B cell (primary cell): ENCODE measurements at regions not wholly inside any gene's neighbourhood (a gene's known extent, or its start where the extent isn't known, plus 50 kb on each side); places are given as distances from the start of the nearest gene placed in this dataset.

Experiments used
- ATAC-seq: fragments of 200-7000 bp; cut with Tn5 transposase; one replicate; pipeline ENCODE4 v1.10.0; 2021; ENCODE audit warnings: low read depth, mild to moderate bottlenecking, moderate number of reproducible peaks, moderate library complexity
- CTCF ChIA-PET: fragments of 350-600 bp; sonication (Branson Sonifier 250); formaldehyde crosslinking; loops from one replicate; lab custom pipeline; 2021; ENCODE audit warnings: antibody characterized with exemption, inconsistent platforms; lab: Charles Lee
- POLR2A ChIA-PET: fragments of 350-600 bp; sonication (Branson Sonifier 250); formaldehyde crosslinking; loops from one replicate; lab custom pipeline; 2021; ENCODE audit warnings: antibody characterized with exemption; lab: Charles Lee
- DNase-seq: peaks from one replicate; pipeline ENCODE4 v3.0.0; 2013
- H2AFZ ChIP-seq: 2 replicates; pipeline ENCODE4 v1.6.1; 2012; ENCODE audit warnings: mild to moderate bottlenecking, low read depth, low read length; ENCODE audit not compliant: insufficient read depth, poor library complexity, severe bottlenecking
- H3K27ac ChIP-seq, 2 donors: 1 replicate in 1 of 2; 2 replicates in 1 of 2; pipeline ENCODE4 v1.5.1; 2012 to 2013; ENCODE audit warnings: low read length in 2 of 2, mild to moderate bottlenecking in 2 of 2, moderate library complexity in 1 of 2
- H3K27me3 ChIP-seq, 4 experiments: fragments of 200-600 bp in 1 of 4; sonication (generic) in 1 of 4; replicated peaks in 1 of 4; 1 replicate in 2 of 4; 2 replicates in 2 of 4; pipeline versions ENCODE4 v1.6.1 to v1.7.0; 2013 to 2016; ENCODE audit warnings: low read length in 3 of 4, mild to moderate bottlenecking in 2 of 4, mixed read lengths in 1 of 4, moderate library complexity in 1 of 4; ENCODE audit not compliant: insufficient read depth in 4 of 4, control insufficient read depth in 3 of 4; ENCODE audit errors: control extremely low read depth in 1 of 4
- H3K36me3 ChIP-seq, 2 experiments: replicated peaks in 1 of 2; 1 replicate in 1 of 2; 2 replicates in 1 of 2; pipeline versions ENCODE4 v1.6.1 to v1.7.1; 2013; ENCODE audit warnings: low read length in 1 of 2; ENCODE audit not compliant: insufficient read depth in 2 of 2, control insufficient read depth in 1 of 2; ENCODE audit errors: control extremely low read depth in 1 of 2, extremely low read depth in 1 of 2
- H3K4me1 ChIP-seq, 2 donors: fragments of 200-600 bp in 1 of 2; sonication (generic) in 1 of 2; 1 replicate in 1 of 2; 2 replicates in 1 of 2; pipeline versions ENCODE4 v1.5.1 to v1.6.1; 2013 to 2017; ENCODE audit warnings: low read length in 2 of 2; ENCODE audit not compliant: control insufficient read depth in 2 of 2, insufficient read depth in 2 of 2
- H3K4me2 ChIP-seq: replicated peaks from 2 replicates; pipeline ENCODE3; 2012; ENCODE audit warnings: mild to moderate bottlenecking, low read depth, low read length; ENCODE audit not compliant: poor library complexity, severe bottlenecking
- H3K4me3 ChIP-seq, 5 experiments: fragments of 200-600 bp in 1 of 5; sonication (generic) in 1 of 5; 1 replicate in 3 of 5; 2 replicates in 2 of 5; pipeline versions ENCODE4 v1.5.1 to v1.7.0; 2011 to 2016; ENCODE audit warnings: low read length in 4 of 5, mild to moderate bottlenecking in 4 of 5, low read depth in 2 of 5, control low read depth in 1 of 5, moderate library complexity in 1 of 5; ENCODE audit not compliant: insufficient read depth in 1 of 5; ENCODE audit errors: control extremely low read depth in 1 of 5, extremely low read depth in 1 of 5
- H3K79me2 ChIP-seq: fragments of 200-600 bp; sonication (generic); one replicate; pipeline ENCODE4 v1.6.0; 2016; ENCODE audit warnings: low read length; ENCODE audit not compliant: control insufficient read depth, insufficient read depth
- H3K9ac ChIP-seq: fragments of 200-600 bp; sonication (generic); 2 replicates; pipeline ENCODE4 v1.6.1; 2017; ENCODE audit warnings: mild to moderate bottlenecking, low read length, moderate library complexity
- H3K9me3 ChIP-seq, 3 donors: one replicate each; pipeline versions ENCODE4 v1.6.1 to v1.7.1; 2013; ENCODE audit warnings: low read length in 2 of 3; ENCODE audit not compliant: control insufficient read depth in 2 of 3, insufficient read depth in 1 of 3; ENCODE audit errors: control extremely low read depth in 1 of 3
- H4K20me1 ChIP-seq: 2 replicates; pipeline ENCODE4 v1.6.0; 2012; ENCODE audit warnings: mild to moderate bottlenecking, low read length; ENCODE audit not compliant: insufficient read depth, control insufficient read depth, poor library complexity, severe bottlenecking
- H3K27ac Mint-ChIP-seq: one replicate; pipeline ENCODE4 v1.8.0; 2021; ENCODE audit warnings: mixed read lengths
- H3K27me3 Mint-ChIP-seq: one replicate; pipeline ENCODE4 v1.8.0; 2021; ENCODE audit warnings: mixed read lengths
- H3K4me1 Mint-ChIP-seq: one replicate; pipeline ENCODE4 v1.8.0; 2021; ENCODE audit warnings: mixed read lengths
- H3K4me3 Mint-ChIP-seq: one replicate; pipeline ENCODE4 v1.8.0; 2021; ENCODE audit warnings: mixed read lengths
- H3K9me3 Mint-ChIP-seq: one replicate; pipeline ENCODE4 v1.8.0; 2022; ENCODE audit warnings: mixed read lengths; ENCODE audit not compliant: insufficient read depth
- CTCF ChIP-seq: fragments of 200-600 bp; IDR thresholded peaks from one replicate; pipeline ENCODE4 v1.8.0; 2022; ENCODE audit warnings: antibody characterized with exemption, mild to moderate bottlenecking
- EZH2 ChIP-seq: IDR thresholded peaks from 2 replicates; pipeline ENCODE4 v1.6.1; 2012; ENCODE audit warnings: borderline replicate concordance, low read depth, mild to moderate bottlenecking, moderate library complexity, low read length; ENCODE audit not compliant: insufficient read depth, poor library complexity, severe bottlenecking
- WGBS: methylation state at CpG from one replicate; pipeline ENCODE4 v1.1.5; 2013; ENCODE audit warnings: missing lambda C conversion rate; ENCODE audit not compliant: insufficient coverage; 5-methylcytosine and 5-hydroxymethylcytosine counted together
- intact Hi-C: fragments of 100-400 bp; cut with micrococcal nuclease; formaldehyde crosslinking; loops from one replicate; pipeline ENCODE4 v1.10.0; 2022

GRCh38 chr4:19945979-19946380 is 305.7 kb upstream of the SLIT2 start:
- H3K9me3 Mint-ChIP-seq = no peaks in the 10 kb centered on the region
- ATAC-seq (no peak), DNase-seq (no peak)
- 69% methylated on average over 2 of the region's 3 CpGs for WGBS
- H3K27ac ChIP-seq = no peak overlapping the region
- intact Hi-C loops = no loop called here
- no peaks in the 10 kb centered on the region for H4K20me1 ChIP-seq
- no peak for TF ChIP-seq EZH2
- no peak for TF ChIP-seq CTCF
- H2AFZ ChIP-seq = no peak overlapping the region
- no peaks in the 10 kb centered on the region for H3K79me2 ChIP-seq
- no peak overlapping the region for H3K4me2 ChIP-seq
- POLR2A ChIA-PET = no interaction called here
- H3K9me3 ChIP-seq = no peaks in the 10 kb centered on the region
- no peak overlapping the region for H3K9ac ChIP-seq
- no peak overlapping the region for H3K4me3 Mint-ChIP-seq
- H3K27me3 ChIP-seq = no peaks in the 10 kb centered on the region
- no peaks in the 10 kb centered on the region for H3K36me3 ChIP-seq
- H3K4me1 ChIP-seq = no peaks in the 10 kb centered on the region
- no peaks in the 10 kb centered on the region for H3K4me1 Mint-ChIP-seq
- H3K27ac Mint-ChIP-seq = no peak overlapping the region
- H3K4me3 ChIP-seq = no peak overlapping the region
- CTCF ChIA-PET = no interaction called here
- no peaks in the 10 kb centered on the region for H3K27me3 Mint-ChIP-seq

- ChIA-PET CTCF (no interaction called here), POLR2A (no interaction called here)
- H3K4me2 ChIP-seq = no peak overlapping the region
- ATAC-seq (no peak), DNase-seq (no peak)
- intact Hi-C loops = no loop called here
- no peak overlapping the region for H3K27ac ChIP-seq
- H3K27me3 ChIP-seq = no peaks in the 10 kb centered on the region
- no peak overlapping the region for H3K4me3 ChIP-seq
- no peaks in the 10 kb centered on the region for H3K4me1 Mint-ChIP-seq
- H3K9me3 ChIP-seq = no peaks in the 10 kb centered on the region
- H3K4me3 Mint-ChIP-seq = no peak overlapping the region
- no peak overlapping the region for H3K9ac ChIP-seq
- no peaks in the 10 kb centered on the region for H4K20me1 ChIP-seq
- no peak overlapping the region for H2AFZ ChIP-seq
- TF ChIP-seq EZH2 (no peak), CTCF (no peak)
- H3K36me3 ChIP-seq = no peaks in the 10 kb centered on the region
- no peaks in the 10 kb centered on the region for H3K79me2 ChIP-seq
- H3K27me3 Mint-ChIP-seq = no peaks in the 10 kb centered on the region
- WGBS = no CpG with 5 or more reads among the region's 2 CpGs
- H3K4me1 ChIP-seq = no peaks in the 10 kb centered on the region
- H3K9me3 Mint-ChIP-seq = peaks cover 1% of the 10 kb centered on the region
- no peak overlapping the region for H3K27ac Mint-ChIP-seq
These were observed 306.2 kb upstream of the SLIT2 start for GRCh38 chr4:19945501-19945900.
